Liver (tissue), 8 donors: ENCODE measurements at regions not wholly inside any gene's neighbourhood (a gene's known extent, or its start where the extent isn't known, plus 50 kb on each side); places are given as distances from the start of the nearest gene placed in this dataset.

Experiments used
- DNase-seq: peaks from one replicate; pipeline ENCODE4 v3.0.0-alpha.2; 2017; ENCODE audit warnings: low spot score
- H3K27ac ChIP-seq, 2 donors: one replicate each; pipeline ENCODE4 v1.7.0; 2013; ENCODE audit warnings: inconsistent platforms in 2 of 2, low read length in 2 of 2, control low read depth in 1 of 2, low read depth in 1 of 2, mild to moderate bottlenecking in 1 of 2
- H3K27me3 ChIP-seq, 4 donors: one replicate each; pipeline versions ENCODE4 v1.6.1 to v1.7.0; 2013; ENCODE audit warnings: low read length in 3 of 4, inconsistent platforms in 1 of 4, mild to moderate bottlenecking in 1 of 4, moderate library complexity in 1 of 4; ENCODE audit not compliant: control insufficient read depth in 4 of 4, insufficient read depth in 4 of 4
- H3K36me3 ChIP-seq, 4 donors: one replicate each; pipeline versions ENCODE4 v1.6.1 to v1.7.0; 2013; ENCODE audit warnings: low read length in 3 of 4, mild to moderate bottlenecking in 3 of 4, low read depth in 1 of 4, moderate library complexity in 1 of 4; ENCODE audit not compliant: control insufficient read depth in 4 of 4, insufficient read depth in 3 of 4
- H3K4me1 ChIP-seq, 4 donors: one replicate each; pipeline versions ENCODE4 v1.6.1 to v1.7.0; 2013; ENCODE audit warnings: low read length in 3 of 4, mild to moderate bottlenecking in 3 of 4, moderate library complexity in 1 of 4; ENCODE audit not compliant: control insufficient read depth in 4 of 4, insufficient read depth in 4 of 4
- H3K4me3 ChIP-seq, 3 donors: one replicate each; pipeline versions ENCODE4 v1.6.1 to v1.7.0; 2013; ENCODE audit warnings: low read length in 3 of 3, control low read depth in 1 of 3, low read depth in 1 of 3, mild to moderate bottlenecking in 1 of 3
- H3K9ac ChIP-seq, 2 donors: one replicate each; pipeline ENCODE4 v1.7.0; 2013; ENCODE audit warnings: low read length in 2 of 2, mild to moderate bottlenecking in 2 of 2, moderate library complexity in 2 of 2, control low read depth in 1 of 2, low read depth in 1 of 2
- H3K9me3 ChIP-seq, 4 donors: one replicate each; pipeline versions ENCODE4 v1.6.1 to v1.7.0; 2013; ENCODE audit warnings: low read length in 3 of 4; ENCODE audit not compliant: control insufficient read depth in 4 of 4
- EGR1 ChIP-seq, 2 donors: IDR thresholded peaks; 2 replicates each; pipeline ENCODE4 v1.6.1; 2016 to 2018; ENCODE audit warnings: antibody characterized with exemption in 2 of 2, low read depth in 2 of 2
- FOXA1 ChIP-seq: IDR thresholded peaks from 2 replicates; pipeline ENCODE4 v1.6.1; 2016; ENCODE audit warnings: antibody characterized with exemption
- GABPA ChIP-seq, 2 donors: IDR thresholded peaks in 1 of 2; conservative IDR thresholded peaks in 1 of 2; 2 replicates each; pipeline ENCODE4 v1.6.1; 2016; ENCODE audit warnings: antibody characterized with exemption in 2 of 2, mild to moderate bottlenecking in 1 of 2, moderate library complexity in 1 of 2
- HNF4A ChIP-seq, 2 donors: conservative IDR thresholded peaks; 2 replicates each; pipeline ENCODE4 v1.6.1; 2016; ENCODE audit warnings: antibody characterized with exemption in 2 of 2, mild to moderate bottlenecking in 2 of 2
- HNF4G ChIP-seq: IDR thresholded peaks from 2 replicates; pipeline ENCODE4 v1.6.1; 2016; ENCODE audit warnings: antibody characterized with exemption
- JUND ChIP-seq, 2 donors: IDR thresholded peaks; 2 replicates each; pipeline ENCODE4 v1.6.1; 2016; ENCODE audit warnings: antibody characterized with exemption in 2 of 2
- NR2F2 ChIP-seq: IDR thresholded peaks from 2 replicates; pipeline ENCODE4 v1.6.1; 2016; ENCODE audit warnings: antibody characterized with exemption
- RAD21 ChIP-seq, 2 donors: IDR thresholded peaks; 2 replicates each; pipeline ENCODE4 v1.6.1; 2016; ENCODE audit warnings: antibody characterized with exemption in 2 of 2, mild to moderate bottlenecking in 2 of 2
- RXRA ChIP-seq, 2 donors: IDR thresholded peaks; 2 replicates each; pipeline ENCODE4 v1.6.1; 2017 to 2018; ENCODE audit warnings: antibody characterized with exemption in 2 of 2, mild to moderate bottlenecking in 1 of 2
- SP1 ChIP-seq: IDR thresholded peaks from 2 replicates; pipeline ENCODE4 v1.6.1; 2018; ENCODE audit warnings: antibody characterized with exemption, mild to moderate bottlenecking
- TAF1 ChIP-seq: conservative IDR thresholded peaks from 2 replicates; pipeline ENCODE4 v1.6.1; 2016; ENCODE audit warnings: antibody characterized with exemption, mild to moderate bottlenecking
- YY1 ChIP-seq: IDR thresholded peaks from 2 replicates; pipeline ENCODE4 v1.6.1; 2016; ENCODE audit warnings: antibody characterized with exemption, mild to moderate bottlenecking
- WGBS: extraction: QIAGEN DNeasy Blood & Tissue Kit; methylation state at CpG from one replicate; pipeline ENCODE4 v1.1.7; 2013; 5-methylcytosine and 5-hydroxymethylcytosine counted together
- TF ChIP-seq, protein P1 (sequence below): IDR thresholded peaks from 2 replicates; pipeline ENCODE4 v1.6.1; 2016; ENCODE audit warnings: antibody characterized with exemption, mild to moderate bottlenecking
- TF ChIP-seq, protein P2 (sequence below): IDR thresholded peaks from 2 replicates; pipeline ENCODE4 v1.6.1; 2016; ENCODE audit warnings: antibody characterized with exemption
- TF ChIP-seq, protein P3 (sequence below): IDR thresholded peaks from 2 replicates; pipeline ENCODE4 v1.6.1; 2016; ENCODE audit warnings: antibody characterized with exemption
- TF ChIP-seq, protein P4 (sequence below): IDR thresholded peaks from 2 replicates; pipeline ENCODE4 v1.6.1; 2016; ENCODE audit warnings: antibody characterized with exemption
- TF ChIP-seq, protein P5 (sequence below): fragments of 150-350 bp; IDR thresholded peaks from 2 replicates; pipeline ENCODE4 v1.5.1; 2017; ENCODE audit warnings: improper control_type of control experiment, low read depth, low read length; ENCODE audit not compliant: missing input control
- donor health status: healthy.
- donor health status: healthy.
- donor health status: healthy.
- donor health status: healthy.
- donor health status: healthy.

DNA sequence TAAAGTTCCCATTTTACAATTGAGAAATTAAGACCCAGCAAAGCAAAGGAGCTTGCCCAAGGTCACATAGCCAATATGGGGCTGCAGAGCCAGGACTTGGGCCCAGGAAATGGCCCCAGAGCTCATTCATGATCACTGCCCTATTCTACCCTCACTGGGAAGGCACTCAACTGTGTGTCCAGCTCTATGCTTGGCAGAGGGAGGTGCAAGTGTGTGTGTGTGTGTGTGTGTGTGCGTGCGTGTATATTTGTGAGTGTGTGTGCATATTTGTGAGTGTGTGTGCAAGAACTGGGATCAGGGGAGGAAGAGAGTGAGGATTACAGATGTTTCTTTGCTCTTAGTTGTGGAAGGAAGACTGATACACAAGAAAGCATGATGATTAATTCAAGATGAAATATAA, 151.2 kb upstream of the CRY1 start (continued):
- TF ChIP-seq, protein P1, sequence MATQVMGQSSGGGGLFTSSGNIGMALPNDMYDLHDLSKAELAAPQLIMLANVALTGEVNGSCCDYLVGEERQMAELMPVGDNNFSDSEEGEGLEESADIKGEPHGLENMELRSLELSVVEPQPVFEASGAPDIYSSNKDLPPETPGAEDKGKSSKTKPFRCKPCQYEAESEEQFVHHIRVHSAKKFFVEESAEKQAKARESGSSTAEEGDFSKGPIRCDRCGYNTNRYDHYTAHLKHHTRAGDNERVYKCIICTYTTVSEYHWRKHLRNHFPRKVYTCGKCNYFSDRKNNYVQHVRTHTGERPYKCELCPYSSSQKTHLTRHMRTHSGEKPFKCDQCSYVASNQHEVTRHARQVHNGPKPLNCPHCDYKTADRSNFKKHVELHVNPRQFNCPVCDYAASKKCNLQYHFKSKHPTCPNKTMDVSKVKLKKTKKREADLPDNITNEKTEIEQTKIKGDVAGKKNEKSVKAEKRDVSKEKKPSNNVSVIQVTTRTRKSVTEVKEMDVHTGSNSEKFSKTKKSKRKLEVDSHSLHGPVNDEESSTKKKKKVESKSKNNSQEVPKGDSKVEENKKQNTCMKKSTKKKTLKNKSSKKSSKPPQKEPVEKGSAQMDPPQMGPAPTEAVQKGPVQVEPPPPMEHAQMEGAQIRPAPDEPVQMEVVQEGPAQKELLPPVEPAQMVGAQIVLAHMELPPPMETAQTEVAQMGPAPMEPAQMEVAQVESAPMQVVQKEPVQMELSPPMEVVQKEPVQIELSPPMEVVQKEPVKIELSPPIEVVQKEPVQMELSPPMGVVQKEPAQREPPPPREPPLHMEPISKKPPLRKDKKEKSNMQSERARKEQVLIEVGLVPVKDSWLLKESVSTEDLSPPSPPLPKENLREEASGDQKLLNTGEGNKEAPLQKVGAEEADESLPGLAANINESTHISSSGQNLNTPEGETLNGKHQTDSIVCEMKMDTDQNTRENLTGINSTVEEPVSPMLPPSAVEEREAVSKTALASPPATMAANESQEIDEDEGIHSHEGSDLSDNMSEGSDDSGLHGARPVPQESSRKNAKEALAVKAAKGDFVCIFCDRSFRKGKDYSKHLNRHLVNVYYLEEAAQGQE, result no peak
- TF ChIP-seq, protein P2, sequence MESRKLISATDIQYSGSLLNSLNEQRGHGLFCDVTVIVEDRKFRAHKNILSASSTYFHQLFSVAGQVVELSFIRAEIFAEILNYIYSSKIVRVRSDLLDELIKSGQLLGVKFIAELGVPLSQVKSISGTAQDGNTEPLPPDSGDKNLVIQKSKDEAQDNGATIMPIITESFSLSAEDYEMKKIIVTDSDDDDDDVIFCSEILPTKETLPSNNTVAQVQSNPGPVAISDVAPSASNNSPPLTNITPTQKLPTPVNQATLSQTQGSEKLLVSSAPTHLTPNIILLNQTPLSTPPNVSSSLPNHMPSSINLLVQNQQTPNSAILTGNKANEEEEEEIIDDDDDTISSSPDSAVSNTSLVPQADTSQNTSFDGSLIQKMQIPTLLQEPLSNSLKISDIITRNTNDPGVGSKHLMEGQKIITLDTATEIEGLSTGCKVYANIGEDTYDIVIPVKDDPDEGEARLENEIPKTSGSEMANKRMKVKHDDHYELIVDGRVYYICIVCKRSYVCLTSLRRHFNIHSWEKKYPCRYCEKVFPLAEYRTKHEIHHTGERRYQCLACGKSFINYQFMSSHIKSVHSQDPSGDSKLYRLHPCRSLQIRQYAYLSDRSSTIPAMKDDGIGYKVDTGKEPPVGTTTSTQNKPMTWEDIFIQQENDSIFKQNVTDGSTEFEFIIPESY, result no peak

DNA sequence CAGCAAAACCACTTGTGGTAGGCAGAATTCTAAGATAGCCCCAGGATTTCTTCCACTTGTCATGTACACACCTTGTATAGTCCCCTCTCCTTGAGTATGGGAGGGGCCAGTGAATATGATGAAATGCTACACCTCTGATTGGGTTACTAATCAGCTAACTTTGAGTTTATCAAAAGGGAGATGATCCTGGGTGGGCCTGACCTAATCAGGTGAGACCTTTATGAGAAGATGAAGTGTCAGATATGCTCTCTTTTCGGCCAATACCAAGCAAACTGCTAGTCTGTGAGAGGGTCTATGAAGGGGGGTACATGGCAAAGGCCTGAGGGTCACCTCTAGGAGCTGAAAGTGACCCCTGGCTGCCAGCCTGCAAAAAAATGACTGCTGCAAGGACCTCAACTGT, 154.3 kb upstream of the CRY1 start:
- TF ChIP-seq FOXA1 (no peak), JUND (IDR thresholded peaks at IDR 0.05) (no peak), SP1 (no peak), TAF1 (no peak), RXRA (IDR thresholded peaks at IDR 0.05) (no peak), EGR1 (IDR thresholded peaks at IDR 0.05; ENCODE audit: low read depth in 2 of 2) (no peak), HNF4A (conservative IDR thresholded peaks at IDR 0.05) (no peak), YY1 (no peak), RAD21 (IDR thresholded peaks at IDR 0.05) (no peak), NR2F2 (no peak), HNF4G (no peak), GABPA (IDR thresholded peaks at IDR 0.05 in 1 of 2, conservative IDR thresholded peaks at IDR 0.05 in 1 of 2) (no peak)
- TF ChIP-seq, protein P3, sequence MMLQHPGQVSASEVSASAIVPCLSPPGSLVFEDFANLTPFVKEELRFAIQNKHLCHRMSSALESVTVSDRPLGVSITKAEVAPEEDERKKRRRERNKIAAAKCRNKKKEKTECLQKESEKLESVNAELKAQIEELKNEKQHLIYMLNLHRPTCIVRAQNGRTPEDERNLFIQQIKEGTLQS, result no peak
- TF ChIP-seq, protein P4, sequence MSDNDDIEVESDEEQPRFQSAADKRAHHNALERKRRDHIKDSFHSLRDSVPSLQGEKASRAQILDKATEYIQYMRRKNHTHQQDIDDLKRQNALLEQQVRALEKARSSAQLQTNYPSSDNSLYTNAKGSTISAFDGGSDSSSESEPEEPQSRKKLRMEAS, result no peak
- TF ChIP-seq, protein P5, sequence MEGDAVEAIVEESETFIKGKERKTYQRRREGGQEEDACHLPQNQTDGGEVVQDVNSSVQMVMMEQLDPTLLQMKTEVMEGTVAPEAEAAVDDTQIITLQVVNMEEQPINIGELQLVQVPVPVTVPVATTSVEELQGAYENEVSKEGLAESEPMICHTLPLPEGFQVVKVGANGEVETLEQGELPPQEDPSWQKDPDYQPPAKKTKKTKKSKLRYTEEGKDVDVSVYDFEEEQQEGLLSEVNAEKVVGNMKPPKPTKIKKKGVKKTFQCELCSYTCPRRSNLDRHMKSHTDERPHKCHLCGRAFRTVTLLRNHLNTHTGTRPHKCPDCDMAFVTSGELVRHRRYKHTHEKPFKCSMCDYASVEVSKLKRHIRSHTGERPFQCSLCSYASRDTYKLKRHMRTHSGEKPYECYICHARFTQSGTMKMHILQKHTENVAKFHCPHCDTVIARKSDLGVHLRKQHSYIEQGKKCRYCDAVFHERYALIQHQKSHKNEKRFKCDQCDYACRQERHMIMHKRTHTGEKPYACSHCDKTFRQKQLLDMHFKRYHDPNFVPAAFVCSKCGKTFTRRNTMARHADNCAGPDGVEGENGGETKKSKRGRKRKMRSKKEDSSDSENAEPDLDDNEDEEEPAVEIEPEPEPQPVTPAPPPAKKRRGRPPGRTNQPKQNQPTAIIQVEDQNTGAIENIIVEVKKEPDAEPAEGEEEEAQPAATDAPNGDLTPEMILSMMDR, result no peak
- TF ChIP-seq, protein P1, result no peak
- Histone ChIP-seq H3K27ac (no peak overlapping the region), H3K4me3 (no peak overlapping the region), H3K4me1 (no peaks in the 10 kb centered on the region), H3K9me3 (no peaks in the 10 kb centered on the region), H3K36me3 (no peaks in the 10 kb centered on the region), H3K9ac (no peak overlapping the region), H3K27me3 (peaks cover 0 to 4% (median 0%) of the 10 kb centered on the region in 4 donors)
- no peak for DNase-seq
- WGBS, result 75% methylated on average over 1 of the region's 1 CpG
